Omental fat pad (tissue), 3 donors: ENCODE measurements at regions not wholly inside any gene's neighbourhood (a gene's known extent, or its start where the extent isn't known, plus 50 kb on each side); places are given as distances from the start of the nearest gene placed in this dataset.

Source experiments
- ATAC-seq: fragments of 150-250 bp; one replicate; pipeline ENCODE4 v1.9.1; 2016; ENCODE audit warnings: mild to moderate bottlenecking, moderate library complexity; ENCODE audit not compliant: low FRiP score
- DNase-seq: peaks from one replicate; pipeline ENCODE4 v3.0.0-alpha.2; 2019; ENCODE audit warnings: low spot score
- TF ChIP-seq, protein P1 (sequence below), 3 donors: fragments of 450-650 bp; IDR thresholded peaks; one replicate each; pipeline ENCODE4 v1.5.1; 2016 to 2017; ENCODE audit warnings: antibody characterized with exemption in 3 of 3, mild to moderate bottlenecking in 3 of 3, moderate library complexity in 2 of 3

DNA sequence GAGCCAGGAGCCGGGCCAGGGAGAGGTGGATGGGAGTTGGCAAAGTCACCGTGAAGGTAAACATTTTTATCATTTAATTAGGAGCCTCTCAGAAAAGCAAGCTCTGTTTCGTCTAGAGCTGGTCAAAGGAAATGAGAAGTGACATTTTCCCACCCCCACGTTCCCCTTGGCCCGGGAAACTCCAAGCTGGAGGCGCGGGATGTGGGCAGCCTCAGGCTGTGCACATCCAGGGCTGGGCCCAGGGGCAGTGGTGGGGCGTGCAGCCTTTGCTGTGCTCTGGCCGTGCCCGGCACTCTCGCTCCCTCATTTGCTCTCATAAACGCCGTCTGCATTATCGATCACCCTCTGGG is 135.6 kb upstream of the RET start:
- ATAC-seq: no peak
- TF ChIP-seq, protein P1, sequence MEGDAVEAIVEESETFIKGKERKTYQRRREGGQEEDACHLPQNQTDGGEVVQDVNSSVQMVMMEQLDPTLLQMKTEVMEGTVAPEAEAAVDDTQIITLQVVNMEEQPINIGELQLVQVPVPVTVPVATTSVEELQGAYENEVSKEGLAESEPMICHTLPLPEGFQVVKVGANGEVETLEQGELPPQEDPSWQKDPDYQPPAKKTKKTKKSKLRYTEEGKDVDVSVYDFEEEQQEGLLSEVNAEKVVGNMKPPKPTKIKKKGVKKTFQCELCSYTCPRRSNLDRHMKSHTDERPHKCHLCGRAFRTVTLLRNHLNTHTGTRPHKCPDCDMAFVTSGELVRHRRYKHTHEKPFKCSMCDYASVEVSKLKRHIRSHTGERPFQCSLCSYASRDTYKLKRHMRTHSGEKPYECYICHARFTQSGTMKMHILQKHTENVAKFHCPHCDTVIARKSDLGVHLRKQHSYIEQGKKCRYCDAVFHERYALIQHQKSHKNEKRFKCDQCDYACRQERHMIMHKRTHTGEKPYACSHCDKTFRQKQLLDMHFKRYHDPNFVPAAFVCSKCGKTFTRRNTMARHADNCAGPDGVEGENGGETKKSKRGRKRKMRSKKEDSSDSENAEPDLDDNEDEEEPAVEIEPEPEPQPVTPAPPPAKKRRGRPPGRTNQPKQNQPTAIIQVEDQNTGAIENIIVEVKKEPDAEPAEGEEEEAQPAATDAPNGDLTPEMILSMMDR (IDR thresholded peaks at IDR 0.05): no peak

DNA sequence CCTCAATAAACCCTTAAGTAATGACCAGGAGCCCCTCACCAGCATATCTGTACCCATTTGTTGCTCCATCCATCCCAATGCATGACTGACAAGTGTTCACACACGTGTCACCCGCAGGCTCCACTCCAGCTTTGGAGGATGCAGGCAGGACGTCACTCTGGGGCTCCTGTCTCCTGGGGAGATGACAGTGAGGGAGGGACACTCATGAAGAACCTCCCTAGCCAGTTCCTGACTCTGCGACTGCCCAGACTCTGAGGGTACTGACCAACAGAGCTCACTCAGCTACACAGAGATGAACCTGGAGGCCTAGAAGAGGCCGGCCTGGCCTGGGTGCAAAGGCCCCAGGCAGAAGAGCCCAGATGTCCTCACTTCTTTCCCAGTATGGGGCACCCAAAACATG is 135.1 kb upstream of the RET start:
- DNase-seq: no peak
- TF ChIP-seq, protein P1 (IDR thresholded peaks at IDR 0.05): no peak
- ATAC-seq: no peak

More for the DNA sequence above, 135.6 kb upstream of the RET start:
- no peak for DNase-seq

DNA sequence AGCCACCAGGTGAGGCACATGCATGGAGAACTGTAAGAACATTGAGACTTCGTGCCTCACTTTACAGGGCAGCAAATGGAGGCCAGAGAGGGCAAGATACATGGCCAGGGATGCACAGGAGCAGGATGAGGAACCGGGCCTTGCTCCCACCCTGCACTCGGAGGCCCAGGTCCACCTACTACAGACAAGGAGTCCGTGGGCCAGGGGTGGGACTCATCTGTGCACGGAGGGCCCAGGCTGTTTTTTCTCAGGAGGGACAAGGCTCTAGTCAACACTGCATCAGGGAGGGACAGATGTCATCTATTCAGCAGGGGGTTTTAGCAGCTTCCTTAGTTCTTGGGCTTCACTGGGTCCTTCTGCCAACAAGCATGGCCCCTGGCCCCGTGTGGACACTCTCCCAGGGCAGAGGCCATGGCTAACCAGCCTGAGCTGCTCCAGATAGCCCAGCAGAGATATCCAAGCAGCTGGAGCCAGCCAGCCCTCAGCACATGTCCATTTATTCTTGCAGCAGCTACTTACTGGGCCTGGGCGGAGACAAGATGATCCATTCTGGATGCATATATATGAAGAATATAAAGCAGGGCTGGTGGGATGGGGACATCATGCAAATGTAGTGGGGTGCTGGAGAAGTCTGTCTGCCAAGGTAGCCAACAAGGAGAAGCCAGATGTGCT is 134.5 kb upstream of the RET start:
- ATAC-seq: no peak

DNA sequence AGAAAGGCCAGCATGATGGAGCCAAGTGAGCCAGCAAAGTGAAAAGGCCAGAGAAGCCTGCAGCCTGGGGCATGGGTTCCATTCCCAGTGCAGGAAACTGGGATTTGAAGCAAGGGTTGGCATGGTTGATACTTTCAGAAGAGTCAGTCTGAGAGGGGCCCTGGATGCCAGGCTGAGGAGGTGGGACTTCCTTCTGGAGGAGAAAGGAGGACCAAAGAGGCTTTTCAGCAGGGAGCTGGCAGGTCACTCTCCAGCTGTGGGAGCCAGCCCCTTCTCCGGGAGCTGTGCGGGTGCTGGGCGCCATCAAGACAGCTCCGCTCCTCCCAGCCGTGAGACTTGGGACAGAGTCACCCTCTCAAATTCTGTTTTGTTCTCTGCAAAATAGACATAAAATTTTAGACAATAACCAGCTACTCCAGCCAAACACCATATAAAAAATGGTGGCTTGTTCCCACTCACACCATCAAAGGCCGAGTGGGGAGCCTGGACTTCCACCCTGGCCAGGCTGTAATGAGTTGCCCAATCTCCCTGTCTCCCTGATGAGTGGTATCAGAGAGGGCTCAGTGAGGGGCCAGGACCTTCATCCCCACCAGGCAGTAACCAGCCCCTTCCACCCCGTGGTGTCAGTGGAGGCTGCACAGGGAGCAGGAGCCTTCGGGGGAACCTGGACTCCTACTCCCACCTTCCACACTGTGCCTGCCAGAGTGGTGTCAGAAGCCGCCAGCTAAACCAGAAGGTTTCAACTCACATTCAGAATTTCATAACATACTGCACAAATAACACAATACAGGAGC is 133.6 kb upstream of the RET start:
- TF ChIP-seq, protein P1 (IDR thresholded peaks at IDR 0.05): no peak
- DNase-seq (no peak), ATAC-seq (no peak)

More for the DNA sequence above, 134.5 kb upstream of the RET start:
- DNase-seq: no peak
- TF ChIP-seq, protein P1 (IDR thresholded peaks at IDR 0.05): no peak

DNA sequence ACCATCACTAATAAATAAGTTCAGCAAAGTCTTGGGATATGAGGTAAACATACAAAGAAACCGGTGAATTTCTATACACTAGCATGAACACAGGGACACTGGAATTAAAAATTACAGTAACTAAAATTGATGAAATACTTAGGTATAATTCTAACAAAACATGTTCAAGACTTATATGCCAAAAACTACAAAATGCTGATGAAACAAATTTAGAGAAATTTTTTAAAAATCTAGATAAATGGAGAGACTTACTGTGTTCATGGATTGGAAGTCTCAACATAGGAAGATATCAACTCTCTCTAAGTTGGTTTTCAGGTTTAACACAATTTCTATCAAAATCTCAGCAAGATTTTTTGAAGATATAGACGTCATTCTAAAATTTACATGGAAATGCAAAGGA is 128.8 kb upstream of the RET start:
- DNase-seq: no peak
- no peak for ATAC-seq
- TF ChIP-seq, protein P1 (IDR thresholded peaks at IDR 0.05): no peak

DNA sequence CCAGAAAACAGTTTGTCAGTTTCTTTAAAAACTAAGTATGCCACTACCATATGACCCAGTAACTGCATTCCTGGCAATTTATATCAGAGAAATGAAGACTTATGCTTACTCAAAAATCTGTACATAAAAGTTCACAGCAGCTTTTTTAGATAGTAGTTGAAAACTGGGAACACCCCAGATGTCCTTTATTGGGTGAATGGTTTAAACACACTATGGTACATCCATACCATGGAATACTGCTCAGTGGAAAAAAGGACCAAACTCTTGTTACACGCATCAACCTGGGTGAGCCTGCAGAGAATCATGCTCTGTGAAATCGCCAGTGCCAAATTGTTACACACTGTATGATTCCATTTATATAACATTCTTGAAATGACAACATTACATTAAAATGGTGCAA is 127.6 kb upstream of the RET start:
- TF ChIP-seq, protein P1 (IDR thresholded peaks at IDR 0.05): no peak
- no peak for ATAC-seq
- no peak for DNase-seq
